BLaER1 (cell line): ENCODE measurements at regions not wholly inside any gene's neighbourhood (a gene's known extent, or its start where the extent isn't known, plus 50 kb on each side); places are given as distances from the start of the nearest gene placed in this dataset.

Source experiments
- H3K27ac ChIP-seq: shearing (Covaris generic); formaldehyde crosslinking; 2 replicates; pipeline ENCODE4 v1.8.1; 2022
- H3K27me3 ChIP-seq: shearing (Covaris generic); formaldehyde crosslinking; 2 replicates; pipeline ENCODE4 v1.8.1; 2022
- H3K36me3 ChIP-seq: shearing (Covaris generic); formaldehyde crosslinking; 2 replicates; pipeline ENCODE4 v1.8.1; 2022
- H3K4me1 ChIP-seq: shearing (Covaris generic); formaldehyde crosslinking; 2 replicates; pipeline ENCODE4 v1.8.1; 2022
- H3K4me2 ChIP-seq: shearing (Covaris generic); formaldehyde crosslinking; 2 replicates; pipeline ENCODE4 v1.8.1; 2022
- H3K4me3 ChIP-seq: shearing (Covaris generic); formaldehyde crosslinking; 2 replicates; pipeline ENCODE4 v1.8.1; 2022
- H3K9ac ChIP-seq: shearing (Covaris generic); formaldehyde crosslinking; 2 replicates; pipeline ENCODE4 v1.8.1; 2022
- H3K9me3 ChIP-seq: shearing (Covaris generic); formaldehyde crosslinking; 2 replicates; pipeline ENCODE4 v1.8.1; 2022
- H4K20me1 ChIP-seq: shearing (Covaris generic); formaldehyde crosslinking; 2 replicates; pipeline ENCODE4 v1.8.1; 2022
- Cebpa-rat ChIP-seq: shearing (Covaris generic); IDR thresholded peaks from 2 replicates; pipeline ENCODE4 v1.8.1; 2022

DNA sequence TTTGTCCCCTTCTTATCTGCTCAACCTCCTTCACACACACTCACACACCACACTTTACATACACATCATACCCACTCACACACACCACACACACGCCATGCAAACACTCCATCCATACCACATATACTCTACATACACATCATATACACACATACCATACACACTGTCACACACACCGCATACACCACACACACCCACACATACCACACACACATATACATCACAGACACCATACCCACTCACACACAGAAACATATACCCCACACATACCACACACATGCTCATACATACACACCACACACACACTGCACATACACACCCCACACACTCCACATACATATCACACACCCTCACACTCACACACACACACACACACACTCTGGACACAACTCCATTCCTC, 54.3 kb upstream of the ACP3 start:
- H3K9ac ChIP-seq: no peak overlapping the region
- no peaks in the 10 kb centered on the region for H4K20me1 ChIP-seq
- H3K4me1 ChIP-seq: no peaks in the 10 kb centered on the region
- H3K4me2 ChIP-seq: no peak overlapping the region
- H3K27me3 ChIP-seq: no peaks in the 10 kb centered on the region
- no peaks in the 10 kb centered on the region for H3K36me3 ChIP-seq
- no peak overlapping the region for H3K4me3 ChIP-seq
- no peak for TF ChIP-seq Cebpa-rat
- H3K27ac ChIP-seq: no peak overlapping the region
- H3K9me3 ChIP-seq: no peaks in the 10 kb centered on the region

DNA sequence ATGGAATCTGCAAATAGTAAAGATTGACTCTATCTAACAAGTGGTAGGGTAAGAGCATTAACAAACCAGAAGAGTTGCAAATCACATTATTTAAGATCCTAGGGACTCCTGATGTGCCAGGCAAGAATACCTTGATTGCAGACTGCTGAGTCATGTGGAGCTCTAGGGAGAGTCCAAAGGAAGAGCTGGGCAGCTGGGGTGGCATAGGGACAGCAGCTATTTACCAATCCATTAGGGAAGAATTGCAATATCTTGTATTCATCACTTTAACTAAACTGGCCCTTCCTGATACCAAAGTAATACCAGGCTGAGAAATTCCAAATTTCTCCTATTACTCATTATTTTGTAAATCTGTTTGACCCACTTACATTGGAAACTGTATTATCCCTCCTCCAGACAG, 52.2 kb upstream of the ACP3 start:
- Histone ChIP-seq H3K4me1 (no peaks in the 10 kb centered on the region), H3K9ac (no peak overlapping the region), H3K4me2 (no peak overlapping the region), H3K27me3 (no peaks in the 10 kb centered on the region), H3K4me3 (no peak overlapping the region), H3K27ac (no peak overlapping the region), H4K20me1 (no peaks in the 10 kb centered on the region), H3K36me3 (no peaks in the 10 kb centered on the region), H3K9me3 (no peaks in the 10 kb centered on the region)
- no peak for TF ChIP-seq Cebpa-rat

DNA sequence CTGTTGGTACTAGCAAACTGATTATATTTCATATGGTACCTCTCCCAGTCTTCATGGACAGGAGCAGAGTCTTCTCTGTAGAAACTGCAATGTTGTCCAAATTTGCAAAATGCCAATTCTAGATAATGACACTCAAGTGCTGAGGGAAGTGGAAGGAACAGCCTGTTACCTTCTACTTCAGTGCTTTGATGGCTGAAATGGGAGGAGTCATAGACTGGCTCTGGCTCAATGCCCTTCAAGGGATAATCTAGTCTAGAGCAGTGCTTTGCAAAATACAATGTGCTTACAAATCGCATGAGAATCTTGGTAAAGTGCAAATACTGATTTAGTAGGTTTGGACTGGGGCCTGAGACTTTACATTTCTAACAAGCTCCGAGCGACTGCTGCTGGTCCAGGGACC, 51.7 kb upstream of the ACP3 start:
- Histone ChIP-seq H3K9me3 (no peaks in the 10 kb centered on the region), H4K20me1 (no peaks in the 10 kb centered on the region), H3K9ac (no peak overlapping the region), H3K4me1 (no peaks in the 10 kb centered on the region), H3K36me3 (no peaks in the 10 kb centered on the region), H3K4me2 (no peak overlapping the region), H3K27me3 (no peaks in the 10 kb centered on the region), H3K4me3 (no peak overlapping the region), H3K27ac (no peak overlapping the region)
- no peak for TF ChIP-seq Cebpa-rat

DNA sequence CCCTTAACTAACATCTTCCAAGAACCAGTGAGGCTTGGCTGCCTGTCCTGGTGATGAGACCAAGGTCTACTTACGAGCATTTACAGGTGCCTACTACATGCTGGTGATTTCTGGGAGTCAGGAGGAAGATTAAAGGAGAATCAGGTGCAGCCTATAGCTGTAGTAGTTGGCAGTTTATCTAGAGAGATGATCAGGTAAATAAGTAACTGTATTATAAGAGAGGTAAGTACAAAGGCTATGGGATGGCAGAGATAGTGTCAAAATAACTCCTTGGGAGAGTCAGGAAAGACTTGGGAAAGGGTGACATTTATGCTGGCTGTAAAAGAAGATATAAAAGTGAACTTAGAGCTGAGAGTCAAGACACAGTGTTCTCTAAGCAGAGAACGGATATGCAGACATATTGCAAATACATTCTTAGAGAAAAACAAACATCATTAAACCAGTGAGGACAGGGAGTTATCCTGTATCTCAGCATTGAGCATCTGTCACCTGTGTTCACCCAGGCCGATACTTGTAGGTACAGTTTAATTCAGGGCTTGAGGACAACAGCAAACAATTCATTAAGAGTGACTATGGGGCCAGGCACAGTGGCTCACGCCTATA, 49.7 kb upstream of the ACP3 start:
- no peaks in the 10 kb centered on the region for H4K20me1 ChIP-seq
- TF ChIP-seq Cebpa-rat: no peak
- H3K27me3 ChIP-seq: no peaks in the 10 kb centered on the region
- no peak overlapping the region for H3K9ac ChIP-seq
- no peaks in the 10 kb centered on the region for H3K36me3 ChIP-seq
- no peak overlapping the region for H3K4me2 ChIP-seq
- no peak overlapping the region for H3K4me3 ChIP-seq
- no peaks in the 10 kb centered on the region for H3K4me1 ChIP-seq
- no peaks in the 10 kb centered on the region for H3K9me3 ChIP-seq
- H3K27ac ChIP-seq: no peak overlapping the region
